ENCODE measurements at regions not wholly inside any gene's neighbourhood (a gene's known extent, or its start where the extent isn't known, plus 50 kb on each side); places are given as distances from the start of the nearest gene placed in this dataset.

DNA sequence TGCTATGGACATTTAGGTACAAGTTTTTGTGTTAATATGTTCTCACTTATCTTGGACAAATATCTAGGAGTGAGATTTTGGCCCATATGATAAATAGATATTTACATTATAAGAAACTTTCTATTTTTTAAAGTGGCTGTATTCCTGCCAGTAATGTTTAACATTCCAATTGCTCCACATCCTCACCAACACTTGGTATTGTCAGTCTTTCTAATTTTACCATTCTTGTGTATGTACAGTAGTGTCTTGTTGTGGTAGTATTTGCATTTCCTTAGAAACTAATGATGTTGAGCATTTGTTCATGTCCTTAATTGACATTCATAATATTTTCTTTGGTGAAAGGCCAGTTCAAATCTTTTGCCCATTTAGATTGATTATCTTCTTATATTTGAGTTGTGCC lies 171.4 kb upstream of the TSHZ3 start:
- TF ChIP-seq, protein P1, sequence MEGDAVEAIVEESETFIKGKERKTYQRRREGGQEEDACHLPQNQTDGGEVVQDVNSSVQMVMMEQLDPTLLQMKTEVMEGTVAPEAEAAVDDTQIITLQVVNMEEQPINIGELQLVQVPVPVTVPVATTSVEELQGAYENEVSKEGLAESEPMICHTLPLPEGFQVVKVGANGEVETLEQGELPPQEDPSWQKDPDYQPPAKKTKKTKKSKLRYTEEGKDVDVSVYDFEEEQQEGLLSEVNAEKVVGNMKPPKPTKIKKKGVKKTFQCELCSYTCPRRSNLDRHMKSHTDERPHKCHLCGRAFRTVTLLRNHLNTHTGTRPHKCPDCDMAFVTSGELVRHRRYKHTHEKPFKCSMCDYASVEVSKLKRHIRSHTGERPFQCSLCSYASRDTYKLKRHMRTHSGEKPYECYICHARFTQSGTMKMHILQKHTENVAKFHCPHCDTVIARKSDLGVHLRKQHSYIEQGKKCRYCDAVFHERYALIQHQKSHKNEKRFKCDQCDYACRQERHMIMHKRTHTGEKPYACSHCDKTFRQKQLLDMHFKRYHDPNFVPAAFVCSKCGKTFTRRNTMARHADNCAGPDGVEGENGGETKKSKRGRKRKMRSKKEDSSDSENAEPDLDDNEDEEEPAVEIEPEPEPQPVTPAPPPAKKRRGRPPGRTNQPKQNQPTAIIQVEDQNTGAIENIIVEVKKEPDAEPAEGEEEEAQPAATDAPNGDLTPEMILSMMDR (IDR thresholded peaks at IDR 0.05; ENCODE audit: low read depth, low read length, poor library complexity, severe bottlenecking), result no peak
- no peak for TF ChIP-seq EZH2phosphoT487 (IDR thresholded peaks at IDR 0.05; ENCODE audit: borderline replicate concordance, low read length)
